Trophoblast cell (in vitro differentiated cells and primary cell): ENCODE measurements at regions not wholly inside any gene's neighbourhood (a gene's known extent, or its start where the extent isn't known, plus 50 kb on each side); places are given as distances from the start of the nearest gene placed in this dataset.

Source experiments
- DNase-seq, 2 donors: peaks; one replicate each; pipeline ENCODE4 v3.0.0-alpha.2; 2016
- H2AFZ ChIP-seq: 2 replicates; pipeline ENCODE4 v1.6.1; 2013; ENCODE audit warnings: low read length, moderate library complexity, mild to moderate bottlenecking; ENCODE audit not compliant: insufficient read depth, poor library complexity
- H2AK5ac ChIP-seq: 2 replicates; pipeline ENCODE4 v1.6.1; 2013; ENCODE audit warnings: mild to moderate bottlenecking, low read length
- H2BK120ac ChIP-seq: 2 replicates; pipeline ENCODE4 v1.6.1; 2013; ENCODE audit warnings: low read length, mild to moderate bottlenecking, moderate library complexity; ENCODE audit not compliant: insufficient read depth, poor library complexity
- H2BK12ac ChIP-seq: 2 replicates; pipeline ENCODE4 v1.6.1; 2013; ENCODE audit warnings: mild to moderate bottlenecking, low read length, moderate library complexity
- H2BK5ac ChIP-seq: 2 replicates; pipeline ENCODE4 v1.6.1; 2013; ENCODE audit warnings: low read length, low read depth, moderate library complexity, mild to moderate bottlenecking; ENCODE audit not compliant: poor library complexity
- H3K14ac ChIP-seq: 2 replicates; pipeline ENCODE4 v1.6.1; 2013; ENCODE audit warnings: mild to moderate bottlenecking, low read length
- H3K18ac ChIP-seq: 2 replicates; pipeline ENCODE4 v1.6.1; 2013; ENCODE audit warnings: mild to moderate bottlenecking, low read length
- H3K23ac ChIP-seq: 2 replicates; pipeline ENCODE4 v1.6.1; 2013; ENCODE audit warnings: low read length
- H3K27ac ChIP-seq: 2 replicates; pipeline ENCODE4 v1.5.1; 2013; ENCODE audit warnings: low read depth, mild to moderate bottlenecking, inconsistent platforms, low read length, moderate library complexity
- H3K27me3 ChIP-seq: 2 replicates; pipeline ENCODE4 v1.6.1; 2013; ENCODE audit warnings: inconsistent platforms, mild to moderate bottlenecking, low read length, moderate library complexity; ENCODE audit not compliant: insufficient read depth
- H3K36me3 ChIP-seq, 2 experiments: 1 replicate in 1 of 2; 2 replicates in 1 of 2; pipeline ENCODE4 v1.6.1; 2013; ENCODE audit warnings: low read length in 2 of 2, mild to moderate bottlenecking in 2 of 2, moderate library complexity in 1 of 2; ENCODE audit not compliant: insufficient read depth in 2 of 2, control insufficient read depth in 1 of 2
- H3K4ac ChIP-seq: 2 replicates; pipeline ENCODE4 v1.6.1; 2013; ENCODE audit warnings: low read depth, mild to moderate bottlenecking, low read length, moderate library complexity
- H3K4me1 ChIP-seq, 2 experiments: 1 replicate in 1 of 2; 2 replicates in 1 of 2; pipeline ENCODE4 v1.6.1; 2013; ENCODE audit warnings: low read length in 2 of 2, mild to moderate bottlenecking in 2 of 2, moderate library complexity in 1 of 2; ENCODE audit not compliant: insufficient read depth in 2 of 2, control insufficient read depth in 1 of 2
- H3K4me2 ChIP-seq: 2 replicates; pipeline ENCODE4 v1.6.1; 2013; ENCODE audit warnings: inconsistent platforms, mild to moderate bottlenecking, low read length, moderate library complexity
- H3K4me3 ChIP-seq: 2 replicates; pipeline ENCODE4 v1.5.1; 2013; ENCODE audit warnings: mild to moderate bottlenecking, low read depth, low read length, inconsistent platforms
- H3K79me1 ChIP-seq: one replicate; pipeline ENCODE4 v1.6.1; 2013; ENCODE audit warnings: low read length
- H3K79me2 ChIP-seq: 2 replicates; pipeline ENCODE4 v1.6.1; 2013; ENCODE audit warnings: low read length, mild to moderate bottlenecking; ENCODE audit not compliant: control insufficient read depth, insufficient read depth, poor library complexity
- H3K9ac ChIP-seq: 2 replicates; pipeline ENCODE4 v1.6.1; 2013; ENCODE audit warnings: mild to moderate bottlenecking, low read length
- H3K9me3 ChIP-seq: 2 replicates; pipeline ENCODE4 v1.6.1; 2013; ENCODE audit warnings: low read depth, mild to moderate bottlenecking, control low read depth, inconsistent platforms, low read length; ENCODE audit not compliant: insufficient read depth
- H4K12ac ChIP-seq: 2 replicates; pipeline ENCODE4 v1.6.1; 2013; ENCODE audit warnings: low read depth, mild to moderate bottlenecking, low read length, moderate library complexity
- H4K8ac ChIP-seq: 2 replicates; pipeline ENCODE4 v1.6.1; 2013; ENCODE audit warnings: low read depth, mild to moderate bottlenecking, low read length, moderate library complexity
- H4K91ac ChIP-seq: one replicate; pipeline ENCODE4 v1.6.1; 2013; ENCODE audit warnings: low read depth, mild to moderate bottlenecking, low read length, moderate library complexity
- WGBS: extraction: QIAGEN DNeasy Blood & Tissue Kit; methylation state at CpG from one replicate; pipeline ENCODE4 v1.1.7; 2013; ENCODE audit warnings: missing lambda C conversion rate; ENCODE audit not compliant: insufficient read length, insufficient coverage; ENCODE audit errors: extremely low coverage; 5-methylcytosine and 5-hydroxymethylcytosine counted together

GRCh38 chr19:28199323-28199722 lies 1013.6 kb downstream of the UQCRFS1 start:
- Histone ChIP-seq H3K9me3 (no peaks in the 10 kb centered on the region), H3K14ac (no peak overlapping the region), H2BK5ac (no peak overlapping the region), H3K23ac (no peak overlapping the region), H3K27ac (no peak overlapping the region), H4K12ac (no peak overlapping the region), H3K27me3 (no peaks in the 10 kb centered on the region), H3K79me1 (peaks cover 2% of the 10 kb centered on the region), H4K91ac (no peak overlapping the region), H3K79me2 (no peaks in the 10 kb centered on the region), H2BK120ac (no peak overlapping the region), H2BK12ac (no peak overlapping the region), H3K4me3 (no peak overlapping the region), H3K4me2 (no peak overlapping the region), H3K9ac (no peak overlapping the region), H3K36me3 (no peaks in the 10 kb centered on the region), H3K18ac (no peak overlapping the region), H4K8ac (no peak overlapping the region), H3K4me1 (no peaks in the 10 kb centered on the region), H3K4ac (no peak overlapping the region), H2AFZ (no peak overlapping the region), H2AK5ac (no peak overlapping the region)
- WGBS = no CpG with 5 or more reads among the region's 6 CpGs
- no peak for DNase-seq

GRCh38 chr19:28196961-28197360 lies 1016.0 kb downstream of the UQCRFS1 start:
- H4K12ac ChIP-seq = no peak overlapping the region
- H2BK5ac ChIP-seq = no peak overlapping the region
- H3K4ac ChIP-seq = no peak overlapping the region
- no peak overlapping the region for H3K4me3 ChIP-seq
- no peak overlapping the region for H2BK120ac ChIP-seq
- H3K79me2 ChIP-seq = no peaks in the 10 kb centered on the region
- H3K79me1 ChIP-seq = peaks cover 2% of the 10 kb centered on the region
- no peaks in the 10 kb centered on the region for H3K27me3 ChIP-seq
- no peak overlapping the region for H3K23ac ChIP-seq
- no peak overlapping the region for H4K8ac ChIP-seq
- no peaks in the 10 kb centered on the region for H3K36me3 ChIP-seq
- H2BK12ac ChIP-seq = no peak overlapping the region
- H3K27ac ChIP-seq = no peak overlapping the region
- no peak overlapping the region for H2AFZ ChIP-seq
- no peak overlapping the region for H3K9ac ChIP-seq
- no peak overlapping the region for H4K91ac ChIP-seq
- H3K14ac ChIP-seq = no peak overlapping the region
- H2AK5ac ChIP-seq = no peak overlapping the region
- no peak for DNase-seq
- no peaks in the 10 kb centered on the region for H3K4me1 ChIP-seq
- no peak overlapping the region for H3K4me2 ChIP-seq
- WGBS = no CpG with 5 or more reads among the region's 7 CpGs
- no peak overlapping the region for H3K18ac ChIP-seq
- H3K9me3 ChIP-seq = no peaks in the 10 kb centered on the region

- DNase-seq = no peak
- no peaks in the 10 kb centered on the region for H3K36me3 ChIP-seq
- H3K4me3 ChIP-seq = no peak overlapping the region
- no peak overlapping the region for H2AK5ac ChIP-seq
- WGBS = no CpG with 5 or more reads among the region's 3 CpGs
- H4K91ac ChIP-seq = no peak overlapping the region
- no peak overlapping the region for H2BK12ac ChIP-seq
- H2BK5ac ChIP-seq = no peak overlapping the region
- no peak overlapping the region for H3K14ac ChIP-seq
- no peak overlapping the region for H3K27ac ChIP-seq
- no peaks in the 10 kb centered on the region for H3K27me3 ChIP-seq
- no peak overlapping the region for H2AFZ ChIP-seq
- no peaks in the 10 kb centered on the region for H3K79me2 ChIP-seq
- H3K23ac ChIP-seq = no peak overlapping the region
- H2BK120ac ChIP-seq = no peak overlapping the region
- peaks cover 2% of the 10 kb centered on the region for H3K79me1 ChIP-seq
- H3K4me2 ChIP-seq = no peak overlapping the region
- H3K9me3 ChIP-seq = no peaks in the 10 kb centered on the region
- H3K9ac ChIP-seq = no peak overlapping the region
- H4K12ac ChIP-seq = no peak overlapping the region
- no peak overlapping the region for H3K18ac ChIP-seq
- H3K4me1 ChIP-seq = no peaks in the 10 kb centered on the region
- H3K4ac ChIP-seq = no peak overlapping the region
- H4K8ac ChIP-seq = no peak overlapping the region
Observed at GRCh38 chr19:28196101-28196500, 1016.9 kb downstream of the UQCRFS1 start.

- no peak overlapping the region for H2BK5ac ChIP-seq
- H3K9me3 ChIP-seq = no peaks in the 10 kb centered on the region
- no peak for DNase-seq
- H3K18ac ChIP-seq = no peak overlapping the region
- H3K4ac ChIP-seq = no peak overlapping the region
- no peak overlapping the region for H3K23ac ChIP-seq
- H3K27me3 ChIP-seq = no peaks in the 10 kb centered on the region
- no peak overlapping the region for H2AFZ ChIP-seq
- H3K79me2 ChIP-seq = no peaks in the 10 kb centered on the region
- H3K4me1 ChIP-seq = peaks cover 3 to 5% of the 10 kb centered on the region in 2 experiments
- H2BK12ac ChIP-seq = no peak overlapping the region
- no peak overlapping the region for H4K12ac ChIP-seq
- peak overlapping the region; percentile 8 for H4K8ac ChIP-seq
- no peak overlapping the region for H2AK5ac ChIP-seq
- H2BK120ac ChIP-seq = peak overlapping the region; percentile 4
- no peaks in the 10 kb centered on the region for H3K79me1 ChIP-seq
- no peak overlapping the region for H3K14ac ChIP-seq
- no CpG with 5 or more reads among the region's 3 CpGs for WGBS
- no peak overlapping the region for H4K91ac ChIP-seq
- H3K4me2 ChIP-seq = no peak overlapping the region
- H3K36me3 ChIP-seq = no peaks in the 10 kb centered on the region
- no peak overlapping the region for H3K27ac ChIP-seq
- no peak overlapping the region for H3K4me3 ChIP-seq
- no peak overlapping the region for H3K9ac ChIP-seq
Observed at GRCh38 chr19:28185646-28186045, 1027.3 kb downstream of the UQCRFS1 start.
